NCI-H1436 treated with DMSO at 0.1 percent for 48 hours (cell line): ENCODE measurements at regions not wholly inside any gene's neighbourhood (a gene's known extent, or its start where the extent isn't known, plus 50 kb on each side); places are given as distances from the start of the nearest gene placed in this dataset.
"Not testable (repeated sequence)": the region's sequence is repeated elsewhere in the genome, so short reads cannot be mapped to it uniquely, and the experiment has no call there.

Experiments
- DNase-seq: peaks from one replicate; lab custom pipeline; 2025; lab: John Stamatoyannopoulos, UW

DNA sequence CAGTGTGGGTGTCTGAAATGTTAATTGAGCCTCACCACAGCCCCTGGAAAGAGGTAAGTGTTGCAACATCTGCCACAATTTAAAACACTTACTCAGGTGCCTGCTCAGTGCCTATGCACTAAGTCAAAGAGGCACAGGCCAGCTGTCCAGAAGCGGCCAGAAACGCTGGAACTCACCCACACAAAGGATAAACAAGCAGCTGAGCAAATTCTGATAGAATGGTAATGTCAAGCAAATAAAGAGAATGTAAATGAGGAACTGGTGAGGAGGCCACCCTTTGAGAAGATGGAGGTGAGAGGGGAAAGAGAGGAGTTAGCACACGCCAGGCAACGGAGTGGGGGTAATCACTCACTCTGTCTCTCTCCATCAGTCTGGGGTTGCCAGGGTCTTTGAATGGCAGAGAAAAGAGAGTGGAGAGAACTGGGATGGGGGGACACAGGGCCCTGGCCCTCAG is 67.7 kb upstream of the SERP2 start:
- DNase-seq = no peak

DNA sequence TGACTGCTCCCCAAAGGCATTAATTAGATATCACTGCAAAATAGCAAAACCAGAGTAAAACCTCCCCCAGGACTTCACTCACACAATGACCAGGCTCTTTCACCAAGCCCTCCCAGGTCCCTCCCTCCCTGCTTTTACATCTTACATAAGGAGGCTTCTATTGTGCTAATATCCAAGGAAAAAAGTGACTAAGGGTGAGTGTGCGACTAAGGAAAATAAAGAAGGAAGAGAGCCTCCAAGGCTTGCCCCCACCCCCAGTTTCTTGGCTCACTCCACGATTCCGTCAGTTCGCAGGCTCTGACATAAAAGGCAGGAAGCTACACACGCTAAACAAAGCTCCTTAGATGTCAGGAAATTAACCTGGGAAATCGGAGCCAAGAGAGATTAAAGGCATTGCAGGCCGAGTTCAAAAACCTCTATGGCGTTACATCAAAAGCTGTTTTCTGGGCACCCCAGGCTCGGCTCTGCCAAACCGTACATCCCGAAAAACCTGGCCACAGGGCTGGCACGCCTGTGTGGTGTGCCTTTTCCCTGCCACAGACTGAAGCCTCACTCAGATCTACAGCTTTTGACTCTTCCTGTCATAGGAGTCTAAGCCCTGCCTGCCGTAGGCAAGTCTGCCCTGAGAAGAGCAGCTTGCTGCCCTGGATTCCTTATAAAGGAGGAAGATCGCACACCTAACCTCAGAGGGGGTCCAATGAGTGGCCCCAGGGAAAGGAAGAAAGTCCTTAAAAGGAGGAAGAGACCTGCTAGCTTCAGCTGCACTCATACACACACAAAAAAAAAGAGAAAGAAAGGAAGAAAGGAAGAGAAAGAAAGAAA is 67.0 kb upstream of the SERP2 start:
- no peak for DNase-seq

DNA sequence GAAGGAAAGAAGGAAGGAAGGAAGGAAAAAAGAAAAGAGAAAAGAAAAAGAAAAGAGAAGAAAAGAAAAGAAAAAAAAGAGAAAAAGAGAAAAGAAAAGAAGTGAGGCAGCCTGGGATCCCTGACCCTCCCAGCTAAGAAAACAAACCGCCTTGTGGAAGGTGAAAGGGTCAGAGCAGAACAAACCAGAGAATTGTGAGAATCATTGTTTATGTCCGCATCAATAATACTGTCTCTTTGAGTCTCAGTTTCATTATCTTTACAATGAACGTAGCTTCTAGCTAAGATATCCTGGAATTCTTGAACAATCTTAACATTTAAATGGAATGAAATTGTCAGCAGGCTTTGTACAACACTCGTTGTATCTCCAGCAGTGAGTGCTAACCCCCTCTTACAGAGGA is 66.4 kb upstream of the SERP2 start:
- DNase-seq = no peak

DNA sequence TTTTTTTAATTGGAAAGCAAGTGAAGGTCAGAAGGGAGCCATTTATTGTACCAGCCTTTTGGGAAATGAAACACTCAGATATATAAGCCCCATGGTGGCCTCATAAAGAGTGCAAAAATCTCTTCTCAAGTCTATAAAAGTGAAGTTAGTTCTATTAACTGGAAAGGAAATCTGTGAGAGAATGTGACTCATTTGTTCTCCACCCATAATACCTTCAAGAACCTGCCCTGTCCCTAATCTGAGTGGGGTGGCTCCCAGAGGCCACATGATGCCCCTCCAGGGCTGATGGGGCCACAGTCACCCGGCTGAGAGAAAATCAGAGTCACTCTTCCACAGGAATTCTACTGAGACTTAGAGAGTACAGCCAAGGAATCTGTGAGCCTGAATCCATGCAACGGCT is 65.8 kb upstream of the SERP2 start:
- no peak for DNase-seq

DNA sequence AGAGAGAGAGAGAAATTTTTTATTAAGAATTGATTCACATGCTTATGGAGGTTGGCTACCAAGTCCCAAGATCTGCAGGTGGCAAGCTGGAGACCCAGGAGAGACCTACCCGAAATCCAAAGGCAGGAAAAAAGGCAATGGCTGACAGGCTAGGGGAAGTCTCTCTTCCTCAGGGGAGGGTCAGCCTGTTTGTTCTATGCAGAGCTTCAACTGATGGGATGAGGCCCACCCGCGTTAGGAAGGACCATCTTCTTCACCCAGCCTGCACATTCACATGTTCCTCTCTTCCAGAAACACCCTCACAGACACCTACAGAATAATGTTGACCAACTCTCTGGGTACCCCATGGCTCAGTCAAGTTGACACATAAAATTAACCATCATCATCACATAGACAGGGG is 65.3 kb upstream of the SERP2 start:
- DNase-seq = no peak

DNA sequence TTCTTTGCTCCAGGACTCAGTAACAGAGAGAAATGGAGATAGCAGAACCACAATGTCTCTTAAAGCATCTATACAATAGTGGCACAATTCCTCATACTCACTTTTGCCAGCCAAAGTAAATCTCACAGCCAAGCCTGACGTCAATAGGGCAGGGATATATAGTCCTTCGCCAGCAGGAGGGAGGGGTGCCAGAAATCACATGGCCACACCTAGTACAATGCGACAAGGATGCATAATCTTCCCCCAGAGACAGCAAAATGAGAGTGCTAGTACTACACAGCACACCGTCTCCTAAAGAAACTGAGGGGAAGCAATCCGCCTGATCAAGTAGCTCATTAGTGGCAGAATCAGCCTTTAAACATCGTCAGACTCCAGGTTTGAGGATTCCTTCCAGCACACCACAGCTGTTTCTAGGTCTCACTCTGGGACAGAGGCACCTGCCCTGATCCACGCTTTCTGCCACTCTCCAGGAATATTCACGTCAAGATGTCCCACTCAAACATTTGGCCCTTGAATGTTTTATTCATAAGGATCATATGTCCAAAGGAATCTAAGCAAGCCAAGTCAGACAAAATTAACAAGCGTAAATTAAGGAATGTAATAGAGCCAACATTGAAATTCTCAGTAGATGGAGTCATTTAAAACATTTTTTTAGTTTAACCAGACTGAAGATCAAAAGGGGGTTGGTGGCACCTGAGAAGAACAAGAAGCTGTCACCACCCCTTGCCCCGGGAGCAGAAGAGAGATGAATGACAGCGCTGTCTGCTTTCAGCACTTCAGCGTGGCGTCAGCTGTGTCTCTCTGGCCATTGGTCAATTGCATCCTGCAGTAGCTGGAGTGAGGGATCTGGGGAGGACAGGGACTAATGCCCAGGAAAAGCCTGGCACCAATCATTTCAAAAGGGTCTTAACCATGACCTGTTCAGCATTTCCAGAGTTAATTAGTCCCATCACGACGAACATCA is 63.5 kb upstream of the SERP2 start:
- no peak for DNase-seq

DNA sequence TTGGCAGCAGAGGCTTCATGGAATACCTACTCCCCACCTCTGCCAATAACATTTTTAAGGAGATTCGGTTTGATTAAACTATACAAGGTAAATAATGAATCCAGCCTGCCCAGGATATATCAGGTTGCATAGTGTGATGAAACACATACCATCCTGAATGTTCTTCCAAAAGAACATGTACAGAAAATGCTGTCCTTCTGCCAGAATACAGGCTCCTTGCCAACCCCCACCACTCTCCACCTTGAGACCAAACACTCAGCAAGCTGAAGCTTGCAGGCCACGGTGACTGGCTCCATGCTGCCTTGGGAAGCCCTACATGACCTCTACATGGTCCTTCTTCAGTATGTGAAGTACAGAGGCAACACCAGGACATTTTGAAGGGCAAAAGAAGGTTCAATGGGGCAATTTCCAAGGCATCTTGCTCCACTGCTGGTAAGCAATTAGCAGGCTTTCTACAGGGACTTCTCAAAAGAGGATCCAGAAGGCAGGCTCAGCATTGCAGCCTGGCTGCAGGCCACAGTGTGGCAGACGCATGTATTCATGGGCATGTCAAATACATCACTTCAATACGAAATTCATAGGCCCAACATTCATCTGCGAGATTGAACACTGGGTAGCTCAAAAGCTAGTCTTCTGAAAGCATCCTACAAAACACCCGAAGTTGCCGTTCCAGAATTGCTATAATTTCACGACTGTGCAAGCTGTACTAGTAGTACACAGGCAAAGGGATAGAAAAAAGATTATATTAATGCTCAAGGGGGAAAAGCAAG is 62.4 kb upstream of the SERP2 start:
- DNase-seq = no peak

DNA sequence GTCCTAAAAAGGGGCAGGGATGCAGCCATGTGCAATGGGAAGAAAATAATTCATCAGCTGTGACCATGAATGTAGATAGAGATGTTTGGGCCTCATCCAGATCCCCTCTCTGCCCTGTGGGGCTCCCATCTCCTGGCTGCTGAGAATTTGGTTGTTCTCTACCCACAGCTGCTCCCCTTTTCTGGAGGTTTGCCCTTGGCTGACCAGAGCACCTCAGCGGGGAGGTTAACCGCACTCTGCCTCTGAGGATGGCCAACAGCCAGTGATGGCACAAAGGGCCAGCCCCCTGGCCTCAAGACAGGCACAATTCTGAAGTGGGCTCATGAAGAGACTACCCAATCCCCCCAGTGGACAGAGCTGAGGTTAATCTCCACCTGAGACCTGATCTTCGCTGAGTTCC is 61.5 kb upstream of the SERP2 start:
- no peak for DNase-seq

DNA sequence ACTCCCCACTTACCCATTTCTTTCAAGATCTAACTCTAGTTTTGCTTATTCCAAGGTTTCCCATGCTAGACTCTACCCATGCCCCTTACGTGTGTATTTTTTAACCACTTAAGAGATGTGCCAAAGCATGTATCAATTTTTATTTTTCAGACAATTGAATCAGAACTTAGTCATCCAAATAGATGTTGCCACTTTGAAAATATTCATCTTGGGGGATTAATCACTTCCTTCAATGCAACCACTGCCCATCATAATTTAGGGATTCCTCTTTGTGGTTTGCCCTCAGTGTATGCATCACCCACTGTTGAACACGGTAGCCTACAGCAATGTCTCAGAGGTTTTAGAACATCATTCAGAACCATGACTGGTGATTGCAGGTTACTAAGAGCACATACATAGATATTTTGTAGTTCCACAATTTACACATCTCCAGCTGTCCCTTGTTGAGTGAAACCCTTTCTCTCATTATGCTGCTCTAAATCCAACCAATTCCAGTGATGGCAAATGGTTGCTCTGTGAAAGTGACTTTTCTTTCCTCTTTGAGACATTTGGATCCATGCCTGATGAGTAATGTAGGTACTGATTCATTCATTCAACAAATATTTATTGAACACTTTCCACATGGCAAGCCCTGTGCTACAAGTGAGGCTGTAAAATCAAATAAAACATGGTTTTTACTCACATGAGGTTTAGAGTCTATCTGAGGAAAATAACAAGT is 60.6 kb upstream of the SERP2 start:
- DNase-seq = no peak

DNA sequence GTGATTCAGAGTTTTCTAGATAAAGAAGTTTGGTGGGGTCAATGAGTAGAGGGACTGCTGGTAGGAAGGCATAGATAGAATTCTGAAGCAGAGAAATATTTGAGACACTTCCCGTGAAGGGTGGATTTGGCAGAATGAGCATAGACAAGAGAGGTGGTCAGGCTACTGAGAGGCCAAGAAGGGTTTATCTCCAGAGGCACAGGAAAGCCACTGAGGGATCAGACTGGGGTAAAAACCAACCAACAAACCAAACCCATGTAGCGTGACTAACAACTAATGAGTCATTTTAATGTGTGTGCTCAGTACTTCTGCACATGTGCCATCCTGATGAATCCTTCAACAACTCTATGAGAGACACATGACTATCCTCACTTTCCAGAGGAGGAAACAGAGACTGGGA is 60.0 kb upstream of the SERP2 start:
- DNase-seq = no peak

DNA sequence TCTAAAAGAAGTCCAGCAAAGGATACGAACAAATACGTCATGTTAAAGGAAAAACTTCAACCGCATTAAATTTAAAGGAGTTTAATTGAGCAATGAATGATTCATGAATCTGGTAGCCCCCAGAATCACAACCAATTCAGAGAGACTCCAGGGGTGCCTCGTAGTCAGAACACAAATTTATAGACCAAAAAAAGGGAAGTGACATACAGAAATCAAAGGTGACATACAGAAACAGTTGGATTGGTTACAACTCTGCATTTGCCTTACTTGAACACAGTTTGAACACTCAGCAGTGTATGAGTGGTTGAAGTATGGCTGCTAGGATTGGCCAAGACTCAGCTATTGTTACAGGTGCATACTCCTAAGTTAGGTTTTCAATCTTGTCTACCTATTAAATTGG is 59.5 kb upstream of the SERP2 start:
- not testable (repeated sequence) for DNase-seq

DNA sequence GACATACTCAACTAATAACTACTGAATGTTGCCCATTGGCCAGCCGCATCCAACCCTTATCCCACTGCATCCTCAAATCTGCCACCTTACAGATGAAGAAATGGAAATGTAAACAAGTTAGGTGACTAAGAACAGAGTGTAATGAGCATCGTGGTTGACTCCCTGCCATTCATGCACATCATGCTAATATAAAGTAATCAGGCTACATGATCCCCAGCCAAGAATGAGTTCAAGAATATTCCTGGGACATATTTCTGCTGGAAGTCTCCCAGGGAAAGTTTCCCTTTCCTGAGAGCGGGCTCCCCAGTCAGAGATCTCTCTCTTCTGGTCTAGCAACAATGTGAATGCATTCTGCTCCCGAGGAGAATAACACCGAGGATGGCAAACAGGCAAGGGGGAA is 55.9 kb upstream of the SERP2 start:
- no peak for DNase-seq

DNA sequence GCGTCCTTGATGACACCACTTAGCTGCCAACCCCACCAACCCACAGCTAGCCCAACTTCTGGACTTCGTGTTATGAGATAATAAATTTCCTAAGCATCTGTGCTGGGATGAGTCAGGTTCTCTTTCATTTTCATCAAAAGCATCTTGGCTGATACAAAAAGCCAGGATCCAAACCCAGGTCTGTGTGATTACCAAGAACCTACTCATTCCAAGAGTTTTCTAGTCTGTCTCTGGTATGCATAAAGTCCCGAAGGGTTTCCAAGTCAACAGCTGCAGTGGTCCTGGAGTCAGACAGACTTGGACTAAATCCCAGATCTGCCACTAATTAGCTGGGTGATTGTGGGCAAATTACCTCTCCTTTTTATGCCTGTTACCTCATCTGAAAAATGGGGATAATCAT is 55.5 kb upstream of the SERP2 start:
- DNase-seq = peak; percentile 28

DNA sequence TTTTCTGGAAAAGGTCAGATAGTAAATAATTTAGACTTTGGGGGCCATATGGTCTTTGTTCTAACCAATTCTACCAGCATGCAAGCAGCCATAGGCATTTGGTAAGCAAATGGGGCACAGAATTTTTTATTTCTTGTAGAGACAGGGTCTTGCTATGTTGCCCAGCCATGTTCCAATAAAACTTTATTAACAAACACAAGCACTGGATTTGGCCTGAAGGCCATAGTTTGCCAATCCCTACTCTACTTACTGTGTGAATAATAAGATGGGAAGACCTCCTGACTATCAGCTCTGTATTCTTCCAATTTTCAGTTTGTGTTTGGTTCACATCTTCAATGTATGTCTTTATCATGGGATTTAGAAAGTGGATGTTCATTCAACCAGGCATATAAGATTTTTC is 53.0 kb upstream of the SERP2 start:
- DNase-seq = no peak

DNA sequence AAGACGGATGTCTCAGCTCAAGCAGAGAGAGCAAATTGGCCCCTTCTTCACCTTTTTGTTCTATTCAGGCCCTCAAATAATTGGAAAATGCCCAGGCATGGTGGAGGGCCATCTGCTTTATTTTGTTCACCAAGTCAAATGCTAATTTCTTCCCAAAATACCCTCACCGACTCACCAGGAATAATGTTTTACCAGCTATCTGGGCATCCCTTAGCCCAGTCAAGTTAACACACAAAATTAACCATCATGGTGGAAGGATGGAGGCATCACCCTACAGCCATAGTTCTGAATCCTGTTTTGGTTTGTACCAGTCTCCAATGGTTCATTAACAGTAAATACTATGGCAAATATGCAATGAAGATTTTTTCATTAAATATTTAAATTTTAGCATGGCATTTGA is 51.7 kb upstream of the SERP2 start:
- DNase-seq = no peak

DNA sequence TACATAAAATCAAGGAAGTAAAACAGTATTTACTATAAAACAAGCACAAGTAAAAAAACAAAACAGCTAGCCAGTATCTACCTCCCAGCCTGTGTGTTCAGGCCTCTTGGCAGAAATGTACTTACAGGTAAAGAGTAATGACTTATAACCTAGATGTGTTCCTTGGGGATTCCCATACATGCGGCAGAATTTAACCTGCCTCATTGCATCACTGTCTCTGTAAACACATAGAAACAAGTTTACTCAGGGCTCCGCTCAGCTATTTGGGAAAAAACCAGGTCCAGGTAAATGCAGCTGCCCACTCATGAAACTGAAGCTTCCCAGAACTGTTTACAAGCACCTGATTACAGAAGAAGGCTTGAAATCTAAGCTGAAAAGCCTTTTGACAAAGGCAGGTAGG is 50.7 kb upstream of the SERP2 start:
- DNase-seq = no peak

DNA sequence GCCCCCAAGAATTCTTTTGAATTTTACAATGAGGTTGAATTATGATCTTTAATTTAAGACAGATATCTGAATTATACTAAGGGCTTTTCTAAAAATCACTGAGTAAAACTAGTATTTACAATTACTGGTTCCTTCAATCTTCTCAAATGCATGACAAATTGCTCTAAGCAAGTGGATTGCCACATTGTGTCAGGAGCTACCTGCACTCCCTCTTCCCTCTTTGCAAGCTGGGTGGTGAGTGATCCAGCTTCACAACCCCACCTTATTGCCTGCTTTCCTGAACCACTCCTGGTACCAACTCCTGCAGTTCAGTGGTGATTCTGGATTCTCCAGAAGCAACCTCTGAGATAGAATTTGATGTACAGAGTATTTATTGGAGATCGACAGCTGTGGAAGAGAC is 49.9 kb upstream of the SERP2 start:
- DNase-seq = no peak
